Caco-2 (cell line): ENCODE measurements at regions not wholly inside any gene's neighbourhood (a gene's known extent, or its start where the extent isn't known, plus 50 kb on each side); places are given as distances from the start of the nearest gene placed in this dataset.

Experiments
- BruUV-seq: library from RNA; stranded (reverse); fragments of 400-500 nt; replicated peaks from 2 replicates; lab custom pipeline; 2021; lab: Mats Ljungman, UMichigan
- CTCF ChIA-PET: fragments of 300-600 bp; sonication (Branson Sonifier 250); formaldehyde crosslinking; loops from one replicate; lab custom pipeline; 2022; ENCODE audit warnings: antibody characterized with exemption; lab: Charles Lee
- POLR2A ChIA-PET: fragments of 300-600 bp; sonication (Branson Sonifier 250); formaldehyde crosslinking; loops from one replicate; lab custom pipeline; 2022; ENCODE audit warnings: antibody characterized with exemption; lab: Charles Lee
- DNase-seq, 2 experiments: peaks; one replicate each; pipeline versions ENCODE4 v3.0.0 to v3.0.0-alpha.2; 2020 to 2022
- H3K27me3 ChIP-seq: replicated peaks from 2 replicates; pipeline ENCODE4 v1.6.0; 2011; ENCODE audit warnings: low read length; ENCODE audit not compliant: control insufficient read depth, insufficient read depth
- H3K36me3 ChIP-seq: 2 replicates; pipeline ENCODE4 v1.5.1; 2011; ENCODE audit warnings: low read length; ENCODE audit not compliant: control insufficient read depth, insufficient read depth
- H3K4me1 ChIP-seq: fragments of 250-450 bp; sonication (Bioruptor Pico); 2 replicates; pipeline ENCODE4 v1.5.1; 2020; ENCODE audit warnings: mild to moderate bottlenecking
- H3K4me3 ChIP-seq: 2 replicates; pipeline ENCODE4 v1.5.1; 2011; ENCODE audit warnings: low read depth, mild to moderate bottlenecking, control low read depth, low read length
- H3K9me3 ChIP-seq: fragments of 250-450 bp; sonication (Bioruptor Pico); 2 replicates; pipeline ENCODE4 v1.5.1; 2020; ENCODE audit warnings: mild to moderate bottlenecking, moderate library complexity
- H3K27ac Mint-ChIP-seq: one replicate; pipeline ENCODE4 v1.8.0; 2022; ENCODE audit warnings: mixed read lengths; ENCODE audit not compliant: unreplicated experiment
- H3K27me3 Mint-ChIP-seq: one replicate; pipeline ENCODE4 v1.8.0; 2022; ENCODE audit warnings: mixed read lengths; ENCODE audit not compliant: insufficient read depth, unreplicated experiment
- H3K36me3 Mint-ChIP-seq: one replicate; pipeline ENCODE4 v1.8.0; 2022; ENCODE audit warnings: mild to moderate bottlenecking, mixed read lengths; ENCODE audit not compliant: insufficient read depth, unreplicated experiment
- H3K4me1 Mint-ChIP-seq: one replicate; pipeline ENCODE4 v1.8.0; 2022; ENCODE audit warnings: low read depth, mixed read lengths; ENCODE audit not compliant: unreplicated experiment
- H3K4me3 Mint-ChIP-seq: one replicate; pipeline ENCODE4 v1.8.0; 2022; ENCODE audit warnings: mild to moderate bottlenecking, moderate library complexity, mixed read lengths; ENCODE audit not compliant: unreplicated experiment
- H3K9me3 Mint-ChIP-seq: one replicate; pipeline ENCODE4 v1.8.0; 2022; ENCODE audit warnings: mixed read lengths; ENCODE audit not compliant: unreplicated experiment
- CTCF ChIP-seq, 2 experiments: fragments of 200-600 bp in 1 of 2; IDR thresholded peaks; 1 replicate in 1 of 2; 2 replicates in 1 of 2; pipeline versions ENCODE4 v1.5.1 to v1.8.0; 2011 to 2022; ENCODE audit warnings: antibody characterized with exemption in 1 of 2, control low read depth in 1 of 2, inconsistent platforms in 1 of 2, low read depth in 1 of 2, low read length in 1 of 2, mild to moderate bottlenecking in 1 of 2, moderate library complexity in 1 of 2; ENCODE audit not compliant: insufficient read depth in 1 of 2, severe bottlenecking in 1 of 2, unreplicated experiment in 1 of 2
- intact Hi-C: fragments of 100-400 bp; cut with micrococcal nuclease; formaldehyde crosslinking; loops from one replicate; pipeline ENCODE4 v1.10.0; 2022; ENCODE audit not compliant: unreplicated experiment

GRCh38 chr16:65353183-65353582, 231.3 kb upstream of the CDH11 start:
- H3K4me3 Mint-ChIP-seq = no peak overlapping the region
- H3K36me3 Mint-ChIP-seq = no peaks in the 10 kb centered on the region
- no TSS peak for BruUV-seq
- H3K9me3 Mint-ChIP-seq = no peaks in the 10 kb centered on the region
- ChIA-PET CTCF (no interaction called here), POLR2A (no interaction called here)
- no peaks in the 10 kb centered on the region for H3K9me3 ChIP-seq
- H3K27me3 Mint-ChIP-seq = peaks cover 8% of the 10 kb centered on the region
- no peak for DNase-seq
- intact Hi-C loops = no loop called here
- no peaks in the 10 kb centered on the region for H3K4me1 ChIP-seq
- no peak for TF ChIP-seq CTCF (IDR thresholded peaks at IDR 0.05; ENCODE audit: insufficient read depth in 1 of 2, low read depth in 1 of 2, low read length in 1 of 2, severe bottlenecking in 1 of 2, unreplicated experiment in 1 of 2)
- H3K4me3 ChIP-seq = no peak overlapping the region
- no peaks in the 10 kb centered on the region for H3K4me1 Mint-ChIP-seq
- no peaks in the 10 kb centered on the region for H3K27me3 ChIP-seq
- H3K36me3 ChIP-seq = no peaks in the 10 kb centered on the region
- no peak overlapping the region for H3K27ac Mint-ChIP-seq

- no peaks in the 10 kb centered on the region for H3K36me3 Mint-ChIP-seq
- H3K27ac Mint-ChIP-seq = no peak overlapping the region
- ChIA-PET CTCF (no interaction called here), POLR2A (no interaction called here)
- no peaks in the 10 kb centered on the region for H3K4me1 Mint-ChIP-seq
- no peaks in the 10 kb centered on the region for H3K9me3 Mint-ChIP-seq
- peaks cover 11% of the 10 kb centered on the region for H3K27me3 Mint-ChIP-seq
- DNase-seq = no peak
- TF ChIP-seq CTCF (IDR thresholded peaks at IDR 0.05; ENCODE audit: insufficient read depth in 1 of 2, low read depth in 1 of 2, low read length in 1 of 2, severe bottlenecking in 1 of 2, unreplicated experiment in 1 of 2) = no peak
- intact Hi-C loops = no loop called here
- Histone ChIP-seq H3K27me3 (no peaks in the 10 kb centered on the region), H3K9me3 (no peaks in the 10 kb centered on the region), H3K36me3 (no peaks in the 10 kb centered on the region), H3K4me3 (no peak overlapping the region), H3K4me1 (no peaks in the 10 kb centered on the region)
- no peak overlapping the region for H3K4me3 Mint-ChIP-seq
- BruUV-seq = no TSS peak
These were observed 227.8 kb upstream of the CDH11 start for GRCh38 chr16:65349626-65350025.

- no peaks in the 10 kb centered on the region for H3K4me1 ChIP-seq
- DNase-seq = no peak
- H3K27me3 ChIP-seq = no peaks in the 10 kb centered on the region
- TF ChIP-seq CTCF (IDR thresholded peaks at IDR 0.05; ENCODE audit: insufficient read depth in 1 of 2, low read depth in 1 of 2, low read length in 1 of 2, severe bottlenecking in 1 of 2, unreplicated experiment in 1 of 2) = no peak
- ChIA-PET POLR2A (no interaction called here), CTCF (no interaction called here)
- H3K9me3 ChIP-seq = no peaks in the 10 kb centered on the region
- no peaks in the 10 kb centered on the region for H3K4me1 Mint-ChIP-seq
- intact Hi-C loops = no loop called here
- no peaks in the 10 kb centered on the region for H3K36me3 Mint-ChIP-seq
- H3K27me3 Mint-ChIP-seq = peaks cover 6% of the 10 kb centered on the region
- peaks cover 11% of the 10 kb centered on the region for H3K9me3 Mint-ChIP-seq
- no peaks in the 10 kb centered on the region for H3K36me3 ChIP-seq
- no peak overlapping the region for H3K27ac Mint-ChIP-seq
- H3K4me3 ChIP-seq = no peak overlapping the region
- BruUV-seq = no TSS peak
- H3K4me3 Mint-ChIP-seq = no peak overlapping the region
These were observed 221.7 kb upstream of the CDH11 start for GRCh38 chr16:65343556-65343955.
